ENCODE measurements at regions not wholly inside any gene's neighbourhood (a gene's known extent, or its start where the extent isn't known, plus 50 kb on each side); places are given as distances from the start of the nearest gene placed in this dataset.

DNA sequence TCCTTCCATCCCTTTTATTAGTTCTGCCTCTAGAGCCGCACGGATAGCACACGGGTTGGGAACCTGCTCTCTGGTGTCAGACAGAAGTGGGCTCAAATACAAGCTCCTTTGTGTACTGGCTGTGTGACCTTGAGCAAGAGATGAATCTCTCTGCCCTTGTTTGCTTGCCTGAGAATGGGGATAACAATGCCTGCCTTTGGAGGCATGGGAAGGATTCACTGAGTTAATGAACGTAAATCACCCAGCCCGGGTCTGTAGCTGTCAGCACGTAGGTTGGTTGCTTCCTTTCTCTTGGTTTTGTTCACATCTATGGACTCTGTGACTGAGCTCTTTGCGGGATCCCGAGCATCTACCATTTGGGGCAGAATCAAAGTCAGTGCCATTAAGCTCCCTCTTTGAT lies 79.3 kb upstream of the NRXN3 start:
- DNase-seq (ENCODE audit: low spot score): no peak
- intact Hi-C loops (cut with DNase I): no loop called here
- no peaks in the 10 kb centered on the region for H3K9me3 ChIP-seq
- no peaks in the 10 kb centered on the region for H3K27me3 ChIP-seq (replicated peaks; ENCODE audit: insufficient read depth)
- no peak overlapping the region for H3K4me3 ChIP-seq
- no peaks in the 10 kb centered on the region for H3K4me1 ChIP-seq (replicated peaks)
- TF ChIP-seq POLR2A (IDR thresholded peaks at IDR 0.05) (no peak), POLR2AphosphoS5 (IDR thresholded peaks at IDR 0.05) (no peak)
- TF ChIP-seq, protein P1, sequence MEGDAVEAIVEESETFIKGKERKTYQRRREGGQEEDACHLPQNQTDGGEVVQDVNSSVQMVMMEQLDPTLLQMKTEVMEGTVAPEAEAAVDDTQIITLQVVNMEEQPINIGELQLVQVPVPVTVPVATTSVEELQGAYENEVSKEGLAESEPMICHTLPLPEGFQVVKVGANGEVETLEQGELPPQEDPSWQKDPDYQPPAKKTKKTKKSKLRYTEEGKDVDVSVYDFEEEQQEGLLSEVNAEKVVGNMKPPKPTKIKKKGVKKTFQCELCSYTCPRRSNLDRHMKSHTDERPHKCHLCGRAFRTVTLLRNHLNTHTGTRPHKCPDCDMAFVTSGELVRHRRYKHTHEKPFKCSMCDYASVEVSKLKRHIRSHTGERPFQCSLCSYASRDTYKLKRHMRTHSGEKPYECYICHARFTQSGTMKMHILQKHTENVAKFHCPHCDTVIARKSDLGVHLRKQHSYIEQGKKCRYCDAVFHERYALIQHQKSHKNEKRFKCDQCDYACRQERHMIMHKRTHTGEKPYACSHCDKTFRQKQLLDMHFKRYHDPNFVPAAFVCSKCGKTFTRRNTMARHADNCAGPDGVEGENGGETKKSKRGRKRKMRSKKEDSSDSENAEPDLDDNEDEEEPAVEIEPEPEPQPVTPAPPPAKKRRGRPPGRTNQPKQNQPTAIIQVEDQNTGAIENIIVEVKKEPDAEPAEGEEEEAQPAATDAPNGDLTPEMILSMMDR (IDR thresholded peaks at IDR 0.05): no peak
- WGBS: 61% methylated on average over 8 of the region's 8 CpGs
- no peaks in the 10 kb centered on the region for H3K36me3 ChIP-seq
- H3K27ac ChIP-seq: no peak overlapping the region

DNA sequence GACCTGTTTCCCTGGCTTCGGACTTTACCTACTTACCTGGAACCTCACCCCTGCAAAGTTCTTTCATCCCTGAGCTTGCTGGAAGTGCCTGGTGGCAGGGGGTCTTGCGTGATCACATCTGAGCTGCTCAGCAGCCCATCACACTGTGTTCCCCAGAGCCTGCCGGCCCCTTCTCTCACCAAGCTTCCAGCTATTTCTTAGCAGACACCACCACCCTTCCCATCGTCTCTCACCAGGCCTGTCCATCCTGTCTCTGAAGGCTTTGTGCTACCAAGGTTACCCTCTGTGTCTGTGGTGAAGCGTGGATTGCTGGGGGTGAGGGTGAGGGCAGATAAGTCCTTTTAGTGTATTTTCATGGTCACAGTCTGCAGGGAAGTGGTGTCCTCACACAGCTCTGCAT lies 78.8 kb upstream of the NRXN3 start:
- intact Hi-C loops (cut with DNase I): no loop called here
- WGBS: 87% methylated on average over 5 of the region's 5 CpGs
- H3K9me3 ChIP-seq: no peaks in the 10 kb centered on the region
- no peak overlapping the region for H3K4me3 ChIP-seq
- no peaks in the 10 kb centered on the region for H3K4me1 ChIP-seq (replicated peaks)
- no peaks in the 10 kb centered on the region for H3K27me3 ChIP-seq (replicated peaks; ENCODE audit: insufficient read depth)
- DNase-seq (ENCODE audit: low spot score): no peak
- H3K27ac ChIP-seq: no peak overlapping the region
- no peaks in the 10 kb centered on the region for H3K36me3 ChIP-seq
- TF ChIP-seq POLR2AphosphoS5 (IDR thresholded peaks at IDR 0.05) (no peak), POLR2A (IDR thresholded peaks at IDR 0.05) (no peak)
- TF ChIP-seq, protein P1 (IDR thresholded peaks at IDR 0.05): no peak

DNA sequence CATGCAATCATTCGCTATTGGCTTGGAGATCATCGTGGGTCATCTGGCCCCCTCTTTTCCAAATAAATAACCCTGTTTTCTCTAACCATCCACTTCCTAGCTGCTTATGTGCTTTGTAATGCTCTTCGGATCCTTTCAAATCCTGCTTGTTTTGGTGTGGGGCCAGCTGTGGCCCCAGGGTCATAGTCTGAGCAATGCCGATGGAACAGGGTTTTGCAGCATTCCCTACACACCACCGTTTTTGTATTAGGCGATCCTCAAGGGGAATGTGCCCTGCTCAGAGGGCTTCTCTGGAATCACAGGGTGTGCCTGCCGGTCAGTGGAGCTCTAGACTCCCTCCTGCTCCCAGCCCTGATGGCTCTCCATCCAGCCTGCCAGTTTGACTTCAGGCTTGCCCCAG lies 78.1 kb upstream of the NRXN3 start:
- no peak overlapping the region for H3K4me3 ChIP-seq
- H3K27ac ChIP-seq: no peak overlapping the region
- H3K9me3 ChIP-seq: no peaks in the 10 kb centered on the region
- TF ChIP-seq POLR2AphosphoS5 (IDR thresholded peaks at IDR 0.05) (no peak), POLR2A (IDR thresholded peaks at IDR 0.05) (no peak)
- TF ChIP-seq, protein P1 (IDR thresholded peaks at IDR 0.05): no peak
- no peaks in the 10 kb centered on the region for H3K36me3 ChIP-seq
- no peaks in the 10 kb centered on the region for H3K4me1 ChIP-seq (replicated peaks)
- 61% methylated on average over 7 of the region's 7 CpGs for WGBS
- intact Hi-C loops (cut with DNase I): no loop called here
- no peaks in the 10 kb centered on the region for H3K27me3 ChIP-seq (replicated peaks; ENCODE audit: insufficient read depth)
- DNase-seq (ENCODE audit: low spot score): no peak

DNA sequence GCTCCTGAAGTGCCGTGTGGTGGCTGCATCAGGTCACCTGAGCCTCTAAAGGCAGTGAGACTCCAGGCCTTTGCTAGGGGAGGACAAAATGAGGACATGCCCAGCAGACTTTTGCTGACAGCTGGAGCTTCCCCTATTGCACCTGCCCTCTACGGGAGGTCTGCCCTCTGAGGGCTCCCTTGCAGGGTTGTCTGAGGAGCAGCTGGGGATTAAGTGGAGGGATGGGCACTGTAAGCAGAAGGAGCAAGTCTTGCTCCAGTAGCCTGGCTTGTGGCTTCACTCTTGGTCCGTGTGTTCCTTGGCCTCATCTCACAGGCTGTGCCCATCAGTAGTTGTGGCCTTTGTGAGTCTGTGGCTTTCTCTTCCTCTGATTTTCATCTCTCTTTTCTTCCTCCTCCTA lies 66.9 kb upstream of the NRXN3 start:
- Histone ChIP-seq H3K36me3 (no peaks in the 10 kb centered on the region), H3K4me3 (no peak overlapping the region), H3K27ac (no peak overlapping the region), H3K9me3 (no peaks in the 10 kb centered on the region), H3K27me3 (replicated peaks; ENCODE audit: insufficient read depth) (no peaks in the 10 kb centered on the region), H3K4me1 (replicated peaks) (no peaks in the 10 kb centered on the region)
- TF ChIP-seq POLR2AphosphoS5 (IDR thresholded peaks at IDR 0.05) (no peak), POLR2A (IDR thresholded peaks at IDR 0.05) (no peak)
- TF ChIP-seq, protein P1 (IDR thresholded peaks at IDR 0.05): no peak
- 72% methylated on average over 3 of the region's 3 CpGs for WGBS
- intact Hi-C loops (cut with DNase I): no loop called here
- no peak for DNase-seq (ENCODE audit: low spot score)

DNA sequence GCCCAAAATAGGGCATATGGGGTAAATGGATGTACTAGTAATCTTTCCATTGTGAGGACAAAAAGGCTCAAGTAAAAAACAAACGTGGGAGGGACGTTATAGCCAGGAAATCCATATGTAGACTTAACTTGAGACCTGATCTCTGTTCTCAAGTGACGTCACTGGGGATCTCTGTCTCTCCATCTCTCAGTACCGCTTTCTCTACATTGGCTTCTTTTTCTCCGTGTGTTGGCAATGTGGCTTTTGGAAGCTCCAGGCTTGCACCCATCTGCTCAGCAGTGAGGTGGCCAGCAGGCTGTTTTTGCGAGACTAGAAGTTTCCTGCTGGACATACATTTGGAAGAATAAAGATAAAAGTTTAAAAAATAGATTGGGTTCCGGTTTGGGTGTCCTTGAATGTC lies 66.0 kb upstream of the NRXN3 start:
- Histone ChIP-seq H3K9me3 (no peaks in the 10 kb centered on the region), H3K27ac (no peak overlapping the region), H3K36me3 (no peaks in the 10 kb centered on the region), H3K4me3 (no peak overlapping the region), H3K4me1 (replicated peaks) (no peaks in the 10 kb centered on the region), H3K27me3 (replicated peaks; ENCODE audit: insufficient read depth) (no peaks in the 10 kb centered on the region)
- no peak for TF ChIP-seq POLR2A (IDR thresholded peaks at IDR 0.05)
- no peak for TF ChIP-seq POLR2AphosphoS5 (IDR thresholded peaks at IDR 0.05)
- TF ChIP-seq, protein P1 (IDR thresholded peaks at IDR 0.05): no peak
- WGBS: 67% methylated on average over 7 of the region's 7 CpGs
- intact Hi-C loops (cut with DNase I): no loop called here
- no peak for DNase-seq (ENCODE audit: low spot score)
